ENCODE measurements at regions not wholly inside any gene's neighbourhood (a gene's known extent, or its start where the extent isn't known, plus 50 kb on each side); places are given as distances from the start of the nearest gene placed in this dataset.

- 10% methylated on average over 1 of the region's 2 CpGs for WGBS (ENCODE audit: insufficient coverage, low coverage, low lambda C conversion rate, missing lambda C conversion rate)
- ATAC-seq (peak; percentile 8 to 27 (median 17)), DNase-seq (peak in 2 of 3 donors; percentile 68 to 69)
- peaks cover 0 to 27% (median 11%) of the 10 kb centered on the region in 4 donors for H3K4me1 ChIP-seq
- no peak for TF ChIP-seq POLR2A (IDR thresholded peaks at IDR 0.05)
- TF ChIP-seq CTCF (IDR thresholded peaks at IDR 0.05): no peak
- H3K36me3 ChIP-seq: no peaks in the 10 kb centered on the region
- H3K9me3 ChIP-seq: no peaks in the 10 kb centered on the region
- intact Hi-C loops (cut with DNase I): loop anchor here in 1 of 2 donors (10.0 kb wide), 2 partner anchors 78 to 172 kb away; no protein-coding TSS in a partner anchor
- H3K27me3 ChIP-seq: no peaks in the 10 kb centered on the region
- no peak overlapping the region for H3K4me3 ChIP-seq
- peak overlapping the region; percentile 77 to 96 (median 93) for H3K27ac ChIP-seq
These were observed 71.2 kb downstream of the CTAGE1 start for GRCh38 chr18:22346401-22346952.

GRCh38 chr18:22345718-22346117 lies 72.0 kb downstream of the CTAGE1 start:
- no peaks in the 10 kb centered on the region for H3K27me3 ChIP-seq
- no peak overlapping the region for H3K4me3 ChIP-seq
- H3K27ac ChIP-seq: peak overlapping the region; percentile 77 to 96 (median 93)
- 18% methylated on average over 2 of the region's 2 CpGs for WGBS (ENCODE audit: insufficient coverage, low coverage, low lambda C conversion rate, missing lambda C conversion rate)
- H3K9me3 ChIP-seq: no peaks in the 10 kb centered on the region
- no peaks in the 10 kb centered on the region for H3K36me3 ChIP-seq
- DNase-seq (peak in 1 of 3 donors; percentile 59), ATAC-seq (peak in 1 of 4 donors; percentile 37)
- intact Hi-C loops (cut with DNase I): loop anchor here in 1 of 2 donors (10.0 kb wide), 2 partner anchors 79 to 171 kb away; no protein-coding TSS in a partner anchor
- H3K4me1 ChIP-seq: peaks cover 0 to 27% (median 11%) of the 10 kb centered on the region in 4 donors
- TF ChIP-seq POLR2A (IDR thresholded peaks at IDR 0.05) (no peak), CTCF (IDR thresholded peaks at IDR 0.05) (no peak)

GRCh38 chr18:22344908-22345670 lies 72.6 kb downstream of the CTAGE1 start:
- no peaks in the 10 kb centered on the region for H3K27me3 ChIP-seq
- ATAC-seq (peak in 1 of 4 donors; percentile 6), DNase-seq (no peak)
- no peaks in the 10 kb centered on the region for H3K9me3 ChIP-seq
- H3K27ac ChIP-seq: peak overlapping the region; percentile 77 to 96 (median 93)
- WGBS (ENCODE audit: insufficient coverage, low coverage, low lambda C conversion rate, missing lambda C conversion rate): 25% methylated on average over 2 of the region's 3 CpGs
- no peaks in the 10 kb centered on the region for H3K36me3 ChIP-seq
- no peak overlapping the region for H3K4me3 ChIP-seq
- H3K4me1 ChIP-seq: peaks cover 0 to 27% (median 11%) of the 10 kb centered on the region in 4 donors
- intact Hi-C loops (cut with DNase I): loop anchor here in 1 of 2 donors (10.0 kb wide), 2 partner anchors 80 to 170 kb away; no protein-coding TSS in a partner anchor
- no peak for TF ChIP-seq CTCF (IDR thresholded peaks at IDR 0.05)
- TF ChIP-seq POLR2A (IDR thresholded peaks at IDR 0.05): no peak

- no peak for TF ChIP-seq POLR2A (IDR thresholded peaks at IDR 0.05)
- TF ChIP-seq CTCF (IDR thresholded peaks at IDR 0.05): no peak
- H3K27ac ChIP-seq: peak overlapping the region in 2 of 3 donors; percentile 93 to 96
- ATAC-seq: no peak
- no peak for DNase-seq
- 71% methylated on average over 1 of the region's 1 CpG for WGBS (ENCODE audit: insufficient coverage, low coverage, low lambda C conversion rate, missing lambda C conversion rate)
- no peaks in the 10 kb centered on the region for H3K27me3 ChIP-seq
- H3K36me3 ChIP-seq: no peaks in the 10 kb centered on the region
- peaks cover 0 to 27% (median 11%) of the 10 kb centered on the region in 4 donors for H3K4me1 ChIP-seq
- H3K9me3 ChIP-seq: no peaks in the 10 kb centered on the region
- H3K4me3 ChIP-seq: no peak overlapping the region
- intact Hi-C loops (cut with DNase I): loop anchor here in 1 of 2 donors (10.0 kb wide), 2 partner anchors 80 to 170 kb away; no protein-coding TSS in a partner anchor
These were observed 73.3 kb downstream of the CTAGE1 start for GRCh38 chr18:22344445-22344844.

All from right lobe of liver (tissue), 6 donors.